K562 (cell line): ENCODE measurements at regions not wholly inside any gene's neighbourhood (a gene's known extent, or its start where the extent isn't known, plus 50 kb on each side); places are given as distances from the start of the nearest gene placed in this dataset.

Experiments used
- ATAC-seq: fragments of 200-7000 bp; cut with Tn5 transposase; 3 replicates; pipeline ENCODE4 v1.9.1; 2020; ENCODE audit warnings: moderate library complexity
- BruUV-seq: library from RNA; stranded (reverse); fragments of 400-500 nt; replicated peaks from 2 replicates; lab custom pipeline; 2021; lab: Mats Ljungman, UMichigan
- CTCF ChIA-PET: fragments of 300-600 bp; formaldehyde crosslinking; extraction: SDS; loops from one replicate; lab custom pipeline; 2021; ENCODE audit warnings: low intra/inter-chr PET ratio; lab: Yijun Ruan, JAX
- POLR2A ChIA-PET: fragments of 300-600, 350-650 bp; sonication (Branson Sonifier 250); formaldehyde crosslinking; extraction: SDS; loops from one replicate; lab custom pipeline; 2021; ENCODE audit warnings: antibody characterized with exemption, inconsistent platforms; lab: Yijun Ruan, JAX
- DNase-seq, 4 experiments: peaks; one replicate each; pipeline versions ENCODE4 v3.0.0 to v3.0.0-alpha.2; 2011 to 2018; ENCODE audit warnings: low spot score in 3 of 4, mixed read lengths in 3 of 4; ENCODE audit errors: extremely low read depth in 1 of 4
- FAIRE-seq: peaks from 2 replicates; lab custom pipeline; 2011; peaks lifted over from hg19 to GRCh38; lab: Jason Lieb, UNC
- H2AFZ ChIP-seq: 2 replicates; pipeline ENCODE4 v1.6.0; 2011; ENCODE audit warnings: low read depth, low read length, control low read depth, inconsistent platforms
- H3K27ac ChIP-seq: fragments of 200-600 bp; 3 replicates; pipeline ENCODE4 v1.8.0; 2011; ENCODE audit warnings: low read depth, mild to moderate bottlenecking, control low read depth, inconsistent platforms, low read length, moderate library complexity, mixed read lengths; ENCODE audit errors: extremely low read depth
- H3K27me3 ChIP-seq, 2 experiments: fragments of 300-600 bp in 1 of 2; 2 replicates in 1 of 2; 3 replicates in 1 of 2; pipeline versions ENCODE4 v1.6.0 to v1.8.0; 2011; ENCODE audit warnings: inconsistent platforms in 2 of 2, low read length in 2 of 2, mild to moderate bottlenecking in 1 of 2, mixed read lengths in 1 of 2, moderate library complexity in 1 of 2; ENCODE audit not compliant: control insufficient read depth in 2 of 2, insufficient read depth in 2 of 2
- H3K36me3 ChIP-seq: fragments of 300-600 bp; 3 replicates; pipeline ENCODE4 v1.8.0; 2011; ENCODE audit warnings: mild to moderate bottlenecking, low read length, inconsistent platforms; ENCODE audit not compliant: control insufficient read depth, insufficient read depth
- H3K4me1 ChIP-seq, 2 experiments: fragments of 200-600 bp in 1 of 2; replicated peaks in 1 of 2; 2 replicates in 1 of 2; 3 replicates in 1 of 2; pipeline versions ENCODE4 v1.5.1 to v1.8.0; 2011; ENCODE audit warnings: inconsistent platforms in 2 of 2, low read length in 2 of 2, mild to moderate bottlenecking in 1 of 2, mixed read lengths in 1 of 2, moderate library complexity in 1 of 2; ENCODE audit not compliant: control insufficient read depth in 2 of 2, insufficient read depth in 2 of 2
- H3K4me2 ChIP-seq: 2 replicates; pipeline ENCODE4 v1.6.1; 2011; ENCODE audit warnings: low read length, control low read depth, inconsistent platforms, mixed read lengths; ENCODE audit not compliant: insufficient read depth
- H3K4me3 ChIP-seq: fragments of 200-600 bp; sonication (generic), shearing (Covaris generic); 2 replicates; pipeline ENCODE4 v1.5.1; 2016; ENCODE audit warnings: control low read depth, inconsistent platforms
- H3K79me2 ChIP-seq: fragments of 200-600 bp; 3 replicates; pipeline ENCODE4 v1.8.0; 2011; ENCODE audit warnings: low read length, inconsistent platforms; ENCODE audit not compliant: control insufficient read depth, insufficient read depth
- H3K9ac ChIP-seq, 2 experiments: 2 replicates each; pipeline versions ENCODE4 v1.6.0 to v1.6.1; 2011; ENCODE audit warnings: low read depth in 2 of 2, low read length in 2 of 2, control low read depth in 1 of 2, inconsistent platforms in 1 of 2, mild to moderate bottlenecking in 1 of 2, mixed read lengths in 1 of 2; ENCODE audit not compliant: insufficient read depth in 1 of 2
- H3K9me1 ChIP-seq: one replicate; pipeline ENCODE4 v1.6.0; 2011; ENCODE audit warnings: inconsistent platforms, mild to moderate bottlenecking, low read length, moderate library complexity; ENCODE audit not compliant: control insufficient read depth, insufficient read depth
- H3K9me3 ChIP-seq: replicated peaks from 2 replicates; pipeline ENCODE4 v1.5.1; 2011; ENCODE audit warnings: low read depth, low read length, inconsistent platforms; ENCODE audit not compliant: control insufficient read depth, insufficient read depth
- H4K20me1 ChIP-seq: replicated peaks from 2 replicates; pipeline ENCODE4 v1.6.1; 2011; ENCODE audit warnings: low read length, inconsistent platforms, mixed read lengths; ENCODE audit not compliant: control insufficient read depth, insufficient read depth
- BDP1 ChIP-seq: IDR thresholded peaks from 3 replicates; pipeline ENCODE4 v1.6.1; 2011; ENCODE audit not compliant: insufficient read length, insufficient read depth
- BRD4 ChIP-seq: fragments of 200-600 bp; sonication (generic); IDR thresholded peaks from 2 replicates; pipeline ENCODE4 v1.6.1; 2017; ENCODE audit warnings: inconsistent platforms
- FOXM1 ChIP-seq, 2 experiments: fragments of 450-650 bp in 1 of 2; sonication (generic) in 1 of 2; formaldehyde crosslinking in 1 of 2; IDR thresholded peaks; 2 replicates each; pipeline versions ENCODE4 v1.6.1 to v1.9.0; 2017 to 2022; ENCODE audit warnings: low read depth in 2 of 2, mild to moderate bottlenecking in 2 of 2, missing genetic modification reagents in 1 of 2, moderate library complexity in 1 of 2
- KDM5B ChIP-seq: fragments of 200-600 bp; sonication (generic); IDR thresholded peaks from 2 replicates; pipeline ENCODE4 v1.6.1; 2012; ENCODE audit warnings: low read depth, mild to moderate bottlenecking, moderate library complexity, low read length, control low read depth, inconsistent platforms; ENCODE audit not compliant: insufficient replicate concordance
- MEIS2 ChIP-seq: fragments of 450-650 bp; IDR thresholded peaks from 2 replicates; pipeline ENCODE4 v1.6.1; 2014; ENCODE audit warnings: mild to moderate bottlenecking; ENCODE audit not compliant: partially characterized antibody
- NCOA2 ChIP-seq, 2 experiments: fragments of 450-650 bp; IDR thresholded peaks; 2 replicates each; pipeline ENCODE4 v1.6.1; 2018; ENCODE audit warnings: mild to moderate bottlenecking in 2 of 2, moderate library complexity in 1 of 2; ENCODE audit not compliant: partially characterized antibody in 2 of 2
- POLR2A ChIP-seq: fragments of 450-650 bp; conservative IDR thresholded peaks from 2 replicates; pipeline ENCODE4 v1.6.1; 2016
- RBBP5 ChIP-seq: fragments of 200-600 bp; sonication (generic); IDR thresholded peaks from 2 replicates; pipeline ENCODE4 v1.6.1; 2012; ENCODE audit warnings: borderline replicate concordance, mild to moderate bottlenecking, low read length, control low read depth, inconsistent platforms; ENCODE audit not compliant: insufficient read depth, poor library complexity, severe bottlenecking
- ZBTB8A ChIP-seq: fragments of 450-650 bp; IDR thresholded peaks from 2 replicates; pipeline ENCODE4 v1.6.1; 2018; ENCODE audit warnings: mild to moderate bottlenecking, moderate library complexity; ENCODE audit not compliant: partially characterized antibody
- ZNF785 ChIP-seq: fragments of 250-450 bp; sonication (Bioruptor Pico); IDR thresholded peaks from 2 replicates; pipeline ENCODE4 v1.4.0; 2020; ENCODE audit warnings: mild to moderate bottlenecking
- WGBS: fragments of 100-300 bp; shearing (Covaris generic); methylation state at CpG from one replicate; pipeline ENCODE4 v1.1.6; 2016; ENCODE audit warnings: low coverage, mixed read lengths; ENCODE audit not compliant: insufficient coverage; ENCODE audit errors: missing lambda C conversion rate; 5-methylcytosine and 5-hydroxymethylcytosine counted together
- in situ Hi-C: fragments of 300-500 bp; cut with MboI; formaldehyde crosslinking; loops from 4 replicates; pipeline ENCODE4 v1.15.0; 2018; ENCODE audit warnings: inconsistent platforms, mixed read lengths
- intact Hi-C: fragments of 100-400 bp; cut with micrococcal nuclease; formaldehyde crosslinking; loops from 2 replicates; pipeline ENCODE4 v1.14.2; 2022
- TF ChIP-seq, protein P1 (sequence below), 2 experiments: IDR thresholded peaks; 2 replicates each; pipeline ENCODE4 v1.6.1; 2012; ENCODE audit warnings: improper control_type of control experiment in 2 of 2, low read depth in 2 of 2, low read length in 2 of 2, borderline replicate concordance in 1 of 2
- TF ChIP-seq, protein P2 (sequence below), 2 experiments: fragments of 450-650 bp in 1 of 2; IDR thresholded peaks; 2 replicates each; pipeline ENCODE4 v1.6.1; 2011 to 2017; ENCODE audit warnings: low read depth in 2 of 2, antibody characterized with exemption in 1 of 2, borderline replicate concordance in 1 of 2, low read length in 1 of 2, mild to moderate bottlenecking in 1 of 2, mixed read lengths in 1 of 2; ENCODE audit not compliant: control insufficient read depth in 1 of 2

DNA sequence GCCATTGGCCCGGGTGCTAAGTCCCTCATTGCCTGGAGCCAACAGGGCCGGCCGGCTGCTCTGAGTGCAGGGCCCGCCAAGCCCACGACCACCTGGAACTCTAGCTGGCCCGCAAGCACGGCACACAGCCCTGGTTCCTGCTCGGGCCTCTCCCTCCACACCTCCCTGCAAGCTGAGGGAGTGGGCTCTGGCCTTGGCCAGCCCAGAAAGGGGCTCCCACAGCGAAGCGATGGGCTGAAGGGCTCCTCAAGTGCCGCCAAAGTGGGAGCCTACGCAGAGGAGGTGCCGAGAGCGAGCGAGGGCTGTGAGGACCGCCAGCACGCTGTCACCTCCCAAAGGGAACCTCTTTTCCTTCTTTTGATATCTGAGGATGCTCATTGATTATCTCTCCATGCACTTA is 283.4 kb downstream of the PRDM2 start:
- TF ChIP-seq ZBTB8A = no peak
- no peak for TF ChIP-seq MEIS2
- no peak for TF ChIP-seq NCOA2 (IDR thresholded peaks at IDR 0.05; ENCODE audit: partially characterized antibody in 2 of 2)
- TF ChIP-seq FOXM1 (IDR thresholded peaks at IDR 0.05; ENCODE audit: low read depth) = no peak
- no peak for TF ChIP-seq FOXM1 (CRISPR knock-in tag; IDR thresholded peaks at IDR 0.05; ENCODE audit: low read depth)
- no peak for TF ChIP-seq POLR2A
- no peak for TF ChIP-seq BDP1
- TF ChIP-seq RBBP5 = no peak
- no peak for TF ChIP-seq ZNF785
- no peak for TF ChIP-seq BRD4
- TF ChIP-seq KDM5B = no peak
- TF ChIP-seq, protein P1, sequence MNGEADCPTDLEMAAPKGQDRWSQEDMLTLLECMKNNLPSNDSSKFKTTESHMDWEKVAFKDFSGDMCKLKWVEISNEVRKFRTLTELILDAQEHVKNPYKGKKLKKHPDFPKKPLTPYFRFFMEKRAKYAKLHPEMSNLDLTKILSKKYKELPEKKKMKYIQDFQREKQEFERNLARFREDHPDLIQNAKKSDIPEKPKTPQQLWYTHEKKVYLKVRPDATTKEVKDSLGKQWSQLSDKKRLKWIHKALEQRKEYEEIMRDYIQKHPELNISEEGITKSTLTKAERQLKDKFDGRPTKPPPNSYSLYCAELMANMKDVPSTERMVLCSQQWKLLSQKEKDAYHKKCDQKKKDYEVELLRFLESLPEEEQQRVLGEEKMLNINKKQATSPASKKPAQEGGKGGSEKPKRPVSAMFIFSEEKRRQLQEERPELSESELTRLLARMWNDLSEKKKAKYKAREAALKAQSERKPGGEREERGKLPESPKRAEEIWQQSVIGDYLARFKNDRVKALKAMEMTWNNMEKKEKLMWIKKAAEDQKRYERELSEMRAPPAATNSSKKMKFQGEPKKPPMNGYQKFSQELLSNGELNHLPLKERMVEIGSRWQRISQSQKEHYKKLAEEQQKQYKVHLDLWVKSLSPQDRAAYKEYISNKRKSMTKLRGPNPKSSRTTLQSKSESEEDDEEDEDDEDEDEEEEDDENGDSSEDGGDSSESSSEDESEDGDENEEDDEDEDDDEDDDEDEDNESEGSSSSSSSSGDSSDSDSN (IDR thresholded peaks at IDR 0.05; ENCODE audit: borderline replicate concordance in 1 of 2, low read depth in 2 of 2, low read length in 2 of 2) = no peak
- TF ChIP-seq, protein P2, sequence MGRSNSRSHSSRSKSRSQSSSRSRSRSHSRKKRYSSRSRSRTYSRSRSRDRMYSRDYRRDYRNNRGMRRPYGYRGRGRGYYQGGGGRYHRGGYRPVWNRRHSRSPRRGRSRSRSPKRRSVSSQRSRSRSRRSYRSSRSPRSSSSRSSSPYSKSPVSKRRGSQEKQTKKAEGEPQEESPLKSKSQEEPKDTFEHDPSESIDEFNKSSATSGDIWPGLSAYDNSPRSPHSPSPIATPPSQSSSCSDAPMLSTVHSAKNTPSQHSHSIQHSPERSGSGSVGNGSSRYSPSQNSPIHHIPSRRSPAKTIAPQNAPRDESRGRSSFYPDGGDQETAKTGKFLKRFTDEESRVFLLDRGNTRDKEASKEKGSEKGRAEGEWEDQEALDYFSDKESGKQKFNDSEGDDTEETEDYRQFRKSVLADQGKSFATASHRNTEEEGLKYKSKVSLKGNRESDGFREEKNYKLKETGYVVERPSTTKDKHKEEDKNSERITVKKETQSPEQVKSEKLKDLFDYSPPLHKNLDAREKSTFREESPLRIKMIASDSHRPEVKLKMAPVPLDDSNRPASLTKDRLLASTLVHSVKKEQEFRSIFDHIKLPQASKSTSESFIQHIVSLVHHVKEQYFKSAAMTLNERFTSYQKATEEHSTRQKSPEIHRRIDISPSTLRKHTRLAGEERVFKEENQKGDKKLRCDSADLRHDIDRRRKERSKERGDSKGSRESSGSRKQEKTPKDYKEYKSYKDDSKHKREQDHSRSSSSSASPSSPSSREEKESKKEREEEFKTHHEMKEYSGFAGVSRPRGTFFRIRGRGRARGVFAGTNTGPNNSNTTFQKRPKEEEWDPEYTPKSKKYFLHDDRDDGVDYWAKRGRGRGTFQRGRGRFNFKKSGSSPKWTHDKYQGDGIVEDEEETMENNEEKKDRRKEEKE (IDR thresholded peaks at IDR 0.05; ENCODE audit: borderline replicate concordance in 1 of 2, control insufficient read depth in 1 of 2, low read depth in 2 of 2, low read length in 1 of 2) = no peak
- WGBS = 3% methylated on average over 16 of the region's 17 CpGs
- H3K36me3 ChIP-seq = no peaks in the 10 kb centered on the region
- in situ Hi-C loops = no loop called here
- H3K9ac ChIP-seq = no peak overlapping the region
- no peaks in the 10 kb centered on the region for H4K20me1 ChIP-seq
- ATAC-seq = no peak
- intact Hi-C loops = no loop called here
- no peaks in the 10 kb centered on the region for H3K79me2 ChIP-seq
- no peaks in the 10 kb centered on the region for H3K9me3 ChIP-seq
- H3K27ac ChIP-seq = no peak overlapping the region
- FAIRE-seq = no peak
- no peaks in the 10 kb centered on the region for H3K27me3 ChIP-seq
- H3K4me3 ChIP-seq = no peak overlapping the region
- H3K4me1 ChIP-seq = peaks cover 0 to 6% of the 10 kb centered on the region in 2 experiments; a peak in 1 of 5 replicates
- POLR2A ChIA-PET = interaction anchor here (0.6 kb wide), 1 partner anchor 358 kb away, joined by 4 read pairs; no protein-coding TSS in a partner anchor
- no peak overlapping the region for H2AFZ ChIP-seq
- DNase-seq = no peak
- CTCF ChIA-PET = no interaction called here
- BruUV-seq = no TSS peak
- no peaks in the 10 kb centered on the region for H3K9me1 ChIP-seq
- no peak overlapping the region for H3K4me2 ChIP-seq
